Esophagus muscularis mucosa (tissue), 4 donors: ENCODE measurements at regions not wholly inside any gene's neighbourhood (a gene's known extent, or its start where the extent isn't known, plus 50 kb on each side); places are given as distances from the start of the nearest gene placed in this dataset.
"Not testable (repeated sequence)": the region's sequence is repeated elsewhere in the genome, so short reads cannot be mapped to it uniquely, and the experiment has no call there.

Source experiments
- DNase-seq: peaks from one replicate; pipeline ENCODE4 v3.0.0-alpha.2; 2017; ENCODE audit errors: extremely low spot score
- H3K27ac ChIP-seq, 4 donors: fragments of 200-600 bp; sonication (generic); replicated peaks in 1 of 4; 1 replicate in 3 of 4; 2 replicates in 1 of 4; pipeline ENCODE4 v1.5.1; 2016 to 2019; ENCODE audit warnings: mild to moderate bottlenecking in 1 of 4
- H3K27me3 ChIP-seq, 4 donors: fragments of 200-600 bp; sonication (generic); one replicate each; pipeline versions ENCODE4 v1.5.1 to v1.6.0; 2016 to 2019
- H3K36me3 ChIP-seq, 4 donors: fragments of 200-600 bp; sonication (generic); one replicate each; pipeline ENCODE4 v1.5.1; 2016 to 2019
- H3K4me1 ChIP-seq, 4 donors: fragments of 200-600 bp; sonication (generic); one replicate each; pipeline ENCODE4 v1.5.1; 2016 to 2019
- H3K4me3 ChIP-seq, 4 donors: fragments of 200-600 bp; sonication (generic); 1 replicate in 2 of 4; 2 replicates in 2 of 4; pipeline ENCODE4 v1.5.1; 2016 to 2019; ENCODE audit warnings: mild to moderate bottlenecking in 4 of 4, moderate library complexity in 1 of 4
- H3K9me3 ChIP-seq, 4 donors: fragments of 200-600 bp; sonication (generic); 1 replicate in 3 of 4; 2 replicates in 1 of 4; pipeline ENCODE4 v1.5.1; 2016 to 2019
- POLR2AphosphoS5 ChIP-seq, 2 donors: sonication (generic); formaldehyde crosslinking; IDR thresholded peaks; one replicate each; pipeline ENCODE4 v1.6.1; 2017; ENCODE audit warnings: antibody characterized with exemption in 2 of 2
- WGBS: methylation state at CpG from one replicate; pipeline ENCODE4 v1.1.5; 2018; 5-methylcytosine and 5-hydroxymethylcytosine counted together
- intact Hi-C: fragments of 100-400 bp; cut with DNase I; formaldehyde crosslinking; loops from one replicate; pipeline ENCODE4 v1.15.1; 2023

DNA sequence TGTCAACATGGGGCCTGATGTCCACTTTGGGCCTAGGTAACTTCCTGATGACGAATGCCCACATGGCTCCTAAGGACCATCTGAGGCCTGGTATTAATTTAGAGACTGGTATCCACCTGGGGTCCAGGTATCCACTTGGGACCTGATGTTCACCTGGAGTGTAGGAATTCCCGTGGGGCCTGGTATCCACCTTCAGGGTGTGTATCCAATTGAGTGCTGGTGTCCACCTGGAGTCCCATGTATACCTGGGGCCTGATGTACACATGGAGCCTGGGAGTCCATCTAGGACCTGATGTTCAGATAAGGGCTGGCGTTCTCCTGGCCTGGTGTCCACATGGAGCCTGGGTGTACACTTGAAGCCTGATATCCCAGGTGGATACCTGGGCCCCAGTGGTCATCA is 520.6 kb downstream of the FOXD4L4 start:
- DNase-seq, result not testable (repeated sequence)
- no CpG with 5 or more reads among the region's 3 CpGs for WGBS

DNA sequence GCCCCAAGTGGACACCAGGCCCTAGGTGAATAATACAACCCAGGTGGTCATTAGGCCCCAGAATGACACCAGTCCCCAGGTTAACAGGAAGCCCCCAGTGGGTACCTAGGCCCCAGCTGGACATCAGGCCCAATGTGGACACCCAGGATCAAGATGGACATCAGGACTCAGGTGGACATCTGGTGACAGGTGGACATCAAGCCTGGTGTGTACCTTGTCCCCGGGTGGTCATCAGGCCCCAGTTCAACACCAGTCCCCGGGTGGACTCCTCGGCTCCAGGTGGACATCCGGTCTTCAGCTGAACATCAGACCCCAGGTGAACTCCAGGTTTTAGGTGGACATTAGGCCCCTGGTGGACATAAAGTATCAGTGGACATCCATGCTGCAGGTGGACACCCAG is 524.6 kb downstream of the FOXD4L4 start:
- intact Hi-C loops, H3K4me1 ChIP-seq, H3K27me3 ChIP-seq, H3K9me3 ChIP-seq, H3K4me3 ChIP-seq, H3K27ac ChIP-seq, H3K36me3 ChIP-seq: not testable (repeated sequence)
- DNase-seq, result peak; percentile 17
- no CpG with 5 or more reads among the region's 4 CpGs for WGBS

More for the DNA sequence above, 520.6 kb downstream of the FOXD4L4 start:
- H3K36me3 ChIP-seq, intact Hi-C loops, H3K9me3 ChIP-seq, H3K27me3 ChIP-seq, H3K4me3 ChIP-seq, H3K4me1 ChIP-seq, H3K27ac ChIP-seq: not testable (repeated sequence)

DNA sequence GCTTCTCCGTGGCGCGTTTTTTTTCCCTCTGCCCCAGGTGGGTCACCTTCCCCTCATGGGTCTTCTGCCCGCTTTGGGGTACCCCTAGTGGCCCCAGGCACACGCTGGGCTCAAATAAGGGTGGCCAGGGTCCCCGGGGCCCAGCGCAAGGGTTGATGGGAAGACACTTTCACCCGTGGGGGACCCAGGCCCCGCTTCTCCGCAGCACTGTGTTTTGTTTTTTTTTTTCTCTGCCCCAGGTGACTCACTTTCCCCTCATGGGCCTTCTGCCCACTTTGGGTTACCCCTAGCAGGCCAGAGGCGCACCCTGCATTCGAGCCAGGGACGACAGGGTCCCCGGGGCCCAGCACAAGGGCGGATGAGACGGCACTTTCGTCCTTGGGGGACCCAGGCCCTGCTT is 526.7 kb downstream of the FOXD4L4 start:
- intact Hi-C loops, H3K4me3 ChIP-seq, H3K9me3 ChIP-seq, H3K27me3 ChIP-seq, H3K27ac ChIP-seq, H3K4me1 ChIP-seq, H3K36me3 ChIP-seq: not testable (repeated sequence)
- peak; percentile 34 for DNase-seq
- WGBS, result 94% methylated on average over 17 of the region's 17 CpGs

DNA sequence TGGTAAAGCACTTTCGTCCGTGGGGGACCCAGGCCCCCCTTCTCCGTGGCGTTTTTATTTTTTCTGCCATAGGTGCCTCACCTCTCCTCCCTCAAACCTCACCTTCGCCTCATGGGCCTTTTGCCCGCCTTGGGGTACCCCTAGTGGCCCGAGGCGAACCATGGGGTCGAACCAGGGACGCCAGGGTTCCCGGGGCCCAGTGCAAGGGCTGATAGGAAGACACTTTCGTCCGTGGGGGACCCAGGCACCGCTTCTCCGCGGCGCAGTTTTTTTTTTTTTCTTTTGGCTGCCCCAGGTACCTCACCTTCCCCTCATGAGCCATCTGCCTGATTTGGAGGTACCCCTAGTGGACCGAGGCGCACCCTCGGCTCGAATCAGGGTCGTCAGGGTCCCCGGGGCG is 527.8 kb downstream of the FOXD4L4 start:
- 87% methylated on average over 17 of the region's 24 CpGs for WGBS
- intact Hi-C loops, DNase-seq: not testable (repeated sequence)

DNA sequence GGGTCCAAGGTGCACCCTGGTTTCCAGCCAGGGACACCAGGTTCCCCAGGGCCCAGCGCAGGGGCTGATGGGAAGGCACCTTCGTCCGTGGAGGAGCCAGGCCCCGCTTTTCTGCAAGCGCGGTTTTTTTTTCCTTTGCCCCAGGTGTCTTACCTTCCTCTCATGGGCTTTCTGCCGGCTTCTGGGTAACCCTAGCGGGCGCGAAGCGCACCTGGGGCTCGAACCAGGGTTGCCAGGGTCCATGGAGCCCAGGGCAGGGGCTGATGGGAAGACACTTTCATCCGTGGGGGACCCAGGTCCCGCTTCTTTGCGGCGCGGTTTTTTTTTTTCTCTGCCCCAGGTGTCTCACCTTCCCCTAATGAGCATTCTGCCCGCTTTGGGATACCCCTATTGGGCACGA is 529.3 kb downstream of the FOXD4L4 start:
- H3K4me1 ChIP-seq, H3K36me3 ChIP-seq, intact Hi-C loops, H3K27ac ChIP-seq, H3K9me3 ChIP-seq, H3K27me3 ChIP-seq: not testable (repeated sequence)
- peak; percentile 14 for DNase-seq
- no CpG with 5 or more reads among the region's 19 CpGs for WGBS
- peak overlapping the region in 1 of 4 donors; percentile 29 for H3K4me3 ChIP-seq

More for the DNA sequence above, 527.8 kb downstream of the FOXD4L4 start:
- not testable (repeated sequence) for H3K27me3 ChIP-seq, H3K4me1 ChIP-seq, H3K9me3 ChIP-seq, H3K36me3 ChIP-seq, H3K4me3 ChIP-seq, H3K27ac ChIP-seq

DNA sequence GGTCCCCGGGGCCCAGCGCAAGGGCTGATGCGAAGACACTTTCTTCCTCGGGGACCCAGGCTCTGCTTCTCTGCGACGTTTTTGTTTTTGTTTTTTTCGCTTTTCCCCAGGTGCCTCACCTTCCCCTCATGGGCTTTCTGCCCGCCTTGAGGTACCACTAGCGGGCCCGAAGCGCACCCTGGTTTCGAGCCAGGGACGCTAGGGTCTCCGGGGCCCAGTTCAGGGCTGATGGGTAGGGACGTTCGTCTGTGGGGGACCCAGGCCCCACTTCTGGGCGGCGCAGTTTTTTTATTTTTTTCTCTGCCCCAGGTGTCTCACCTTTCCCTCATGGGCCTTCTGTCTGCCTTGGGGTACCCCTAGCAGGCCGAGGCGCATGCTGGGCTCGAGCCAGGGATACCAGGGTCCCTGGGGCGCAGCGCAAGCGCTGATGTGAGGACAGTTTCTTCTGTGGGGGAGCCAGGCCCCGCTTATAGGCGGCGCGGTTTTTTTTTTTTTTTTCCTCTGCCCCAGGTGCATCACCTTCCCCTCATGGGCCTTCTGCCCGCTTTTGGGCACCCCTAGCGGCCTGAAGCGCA is 530.0 kb downstream of the FOXD4L4 start:
- H3K27ac ChIP-seq, H3K9me3 ChIP-seq, H3K36me3 ChIP-seq, DNase-seq, H3K27me3 ChIP-seq, H3K4me1 ChIP-seq, H3K4me3 ChIP-seq, intact Hi-C loops: not testable (repeated sequence)
- WGBS, result 72% methylated on average over 10 of the region's 31 CpGs

DNA sequence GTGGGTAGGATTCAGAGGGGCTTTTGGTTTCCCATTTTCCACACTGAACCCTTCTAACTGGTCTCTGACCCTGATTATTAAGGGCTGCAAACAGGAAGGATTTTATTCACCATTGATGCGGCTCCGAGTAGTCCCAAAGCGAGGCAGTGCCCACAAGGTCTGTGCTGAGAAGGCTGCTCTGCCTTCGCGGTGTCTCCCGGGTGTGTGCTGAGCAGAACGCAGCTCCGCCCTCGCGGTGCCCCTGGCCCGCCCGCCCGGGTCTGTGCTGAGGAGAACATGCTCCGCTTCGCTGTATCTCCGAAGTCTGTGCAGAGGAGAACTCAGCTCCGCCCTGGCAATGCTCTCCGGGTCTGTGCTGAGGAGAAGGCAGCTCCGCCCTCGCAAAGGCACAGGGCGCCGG is 530.7 kb downstream of the FOXD4L4 start:
- H3K4me1 ChIP-seq, H3K36me3 ChIP-seq, H3K9me3 ChIP-seq, H3K27me3 ChIP-seq, intact Hi-C loops: not testable (repeated sequence)
- H3K27ac ChIP-seq, result peak overlapping the region in 1 of 4 donors; percentile 51
- peak; percentile 24 for DNase-seq
- H3K4me3 ChIP-seq, result peak overlapping the region in 2 of 4 donors; percentile 14 to 36
- 80% methylated on average over 1 of the region's 22 CpGs for WGBS

DNA sequence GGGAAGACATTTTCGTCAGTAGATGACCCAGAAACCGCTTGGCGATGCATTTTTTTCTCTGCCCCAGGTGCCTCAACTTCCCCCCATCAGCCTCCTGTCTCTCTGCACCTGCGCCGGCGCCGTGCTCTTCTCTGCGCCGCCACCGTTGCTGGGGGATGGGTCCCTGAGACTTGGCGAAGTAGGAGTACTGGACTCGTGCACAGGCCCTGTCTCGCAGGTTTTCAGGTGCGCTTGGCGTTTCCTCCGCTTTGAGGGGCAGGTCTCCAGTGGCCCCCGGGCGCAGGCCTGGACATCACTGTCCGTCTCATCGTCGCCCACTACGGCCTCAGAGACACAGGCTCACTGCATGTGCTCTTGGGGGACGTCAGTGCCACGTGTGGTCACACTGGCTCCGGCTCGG is 532.1 kb downstream of the FOXD4L4 start:
- H3K9me3 ChIP-seq, H3K4me1 ChIP-seq, DNase-seq, H3K27me3 ChIP-seq, H3K27ac ChIP-seq, intact Hi-C loops, H3K36me3 ChIP-seq: not testable (repeated sequence)
- no CpG with 5 or more reads among the region's 26 CpGs for WGBS
- H3K4me3 ChIP-seq, result peak overlapping the region in 2 of 4 donors; percentile 32 to 39

DNA sequence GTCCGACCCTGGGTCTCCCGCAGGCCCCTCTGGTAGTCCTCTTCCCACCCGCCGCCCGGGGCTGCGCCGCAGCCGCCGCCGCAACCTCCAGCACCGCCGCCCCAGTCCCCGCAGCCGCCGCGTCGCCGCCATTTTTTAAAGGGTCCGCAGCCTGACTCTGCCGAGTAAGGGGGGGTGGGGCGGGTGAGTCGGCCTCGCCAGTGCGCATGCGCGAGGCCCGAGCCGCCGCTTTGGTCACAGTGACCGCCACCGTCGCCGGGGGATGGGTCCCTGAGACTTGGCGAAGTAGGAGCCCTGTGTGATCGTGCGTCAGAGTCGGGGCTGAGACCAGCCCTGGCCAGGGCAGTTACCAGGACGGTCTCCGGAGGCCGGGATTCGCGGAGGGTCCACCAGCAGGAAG is 532.8 kb downstream of the FOXD4L4 start:
- intact Hi-C loops, H3K4me1 ChIP-seq, DNase-seq, H3K27me3 ChIP-seq, H3K9me3 ChIP-seq, H3K36me3 ChIP-seq: not testable (repeated sequence)
- peak overlapping the region; percentile 58 to 66 (median 64) for H3K4me3 ChIP-seq
- peak overlapping the region; percentile 70 to 83 (median 74) for H3K27ac ChIP-seq
- WGBS, result no CpG with 5 or more reads among the region's 42 CpGs
- TF ChIP-seq POLR2AphosphoS5 (IDR thresholded peaks at IDR 0.05), result peak; percentile 63 to 85

DNA sequence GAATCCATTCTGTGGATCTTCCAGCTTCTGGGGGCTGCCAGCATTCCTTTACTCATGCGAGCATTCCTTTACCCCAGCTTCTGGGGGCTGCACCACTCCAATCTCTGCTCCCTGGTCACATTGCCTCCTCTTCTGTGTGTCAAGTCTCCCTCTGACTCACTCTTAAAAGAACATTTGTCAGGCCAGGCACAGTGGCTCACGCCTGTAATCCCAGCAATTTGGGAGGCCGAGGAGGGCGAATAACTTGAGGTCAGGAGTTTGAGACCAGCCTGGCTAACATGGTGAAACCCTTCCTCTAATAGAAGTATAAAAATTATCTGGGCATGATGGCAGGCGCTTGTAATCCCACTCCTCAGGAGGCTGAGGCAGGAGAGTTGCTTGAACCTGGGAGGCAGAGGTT is 541.9 kb downstream of the FOXD4L4 start:
- H3K27ac ChIP-seq, intact Hi-C loops, H3K4me3 ChIP-seq, H3K9me3 ChIP-seq, H3K36me3 ChIP-seq, H3K27me3 ChIP-seq, H3K4me1 ChIP-seq, DNase-seq: not testable (repeated sequence)
- no CpG with 5 or more reads among the region's 5 CpGs for WGBS
